ENCODE measurements at regions not wholly inside any gene's neighbourhood (a gene's known extent, or its start where the extent isn't known, plus 50 kb on each side); places are given as distances from the start of the nearest gene placed in this dataset.

GRCh38 chr11:112812729-112813128, 148.5 kb upstream of the NCAM1 start:
- H3K79me1 ChIP-seq (ENCODE audit: low read depth, low read length): no peaks in the 10 kb centered on the region
- H3K27ac ChIP-seq (replicated peaks; ENCODE audit: low read length): no peak overlapping the region
- no peak overlapping the region for H3K23ac ChIP-seq (ENCODE audit: low read depth, low read length, poor library complexity)
- no peak overlapping the region for H4K8ac ChIP-seq (ENCODE audit: low read depth, low read length)
- H3K27me3 ChIP-seq (ENCODE audit: control insufficient read depth in 3 of 3, insufficient read depth in 3 of 3, low read depth in 1 of 3, low read length in 3 of 3): no peaks in the 10 kb centered on the region
- H3K36me3 ChIP-seq (replicated peaks in 1 of 2; ENCODE audit: control insufficient read depth in 2 of 2, insufficient read depth in 2 of 2, low read length in 2 of 2): no peaks in the 10 kb centered on the region
- no peak overlapping the region for H2BK120ac ChIP-seq (ENCODE audit: low read depth, low read length)
- H3K4me2 ChIP-seq (ENCODE audit: insufficient read depth, low read length, poor library complexity, severe bottlenecking): no peak overlapping the region
- no peak overlapping the region for H2BK15ac ChIP-seq (ENCODE audit: low read length)
- no peak overlapping the region for H3K18ac ChIP-seq (ENCODE audit: low read length)
- H4K91ac ChIP-seq (ENCODE audit: low read depth, low read length, poor library complexity): no peak overlapping the region
- no peak overlapping the region for H3K14ac ChIP-seq (ENCODE audit: low read length)
- H3K9me3 ChIP-seq (replicated peaks in 1 of 2; ENCODE audit: control insufficient read depth in 2 of 2, insufficient read depth in 1 of 2, low read depth in 1 of 2, low read length in 2 of 2): no peaks in the 10 kb centered on the region
- no peak overlapping the region for H2AK5ac ChIP-seq (ENCODE audit: low read depth, low read length)
- H3K4me3 ChIP-seq (ENCODE audit: low read length in 2 of 2): no peak overlapping the region
- no CpG with 5 or more reads among the region's 2 CpGs for WGBS, 2 donors (ENCODE audit: extremely low coverage in 2 of 2, insufficient read length in 2 of 2, insufficient replicate concordance in 1 of 2)
- no peak overlapping the region for H2AFZ ChIP-seq (ENCODE audit: low read length)
- H3K9ac ChIP-seq (ENCODE audit: low read depth, low read length, poor library complexity): no peak overlapping the region
- H3K4ac ChIP-seq (ENCODE audit: low read length): no peak overlapping the region
- no peak overlapping the region for H2BK5ac ChIP-seq (ENCODE audit: low read length)
- no peak for DNase-seq (ENCODE audit: low spot score)
- H2BK12ac ChIP-seq (ENCODE audit: low read length): no peak overlapping the region
- peaks cover 0 to 8% of the 10 kb centered on the region in 2 donors for H3K4me1 ChIP-seq (ENCODE audit: control insufficient read depth in 2 of 2, insufficient read depth in 1 of 2, low read depth in 1 of 2, low read length in 2 of 2)

- DNase-seq (ENCODE audit: low spot score): no peak
- H3K36me3 ChIP-seq (replicated peaks in 1 of 2; ENCODE audit: control insufficient read depth in 2 of 2, insufficient read depth in 2 of 2, low read length in 2 of 2): no peaks in the 10 kb centered on the region
- H3K4me3 ChIP-seq (ENCODE audit: low read length in 2 of 2): no peak overlapping the region
- no peak overlapping the region for H2BK15ac ChIP-seq (ENCODE audit: low read length)
- no peak overlapping the region for H2BK120ac ChIP-seq (ENCODE audit: low read depth, low read length)
- no peak overlapping the region for H4K91ac ChIP-seq (ENCODE audit: low read depth, low read length, poor library complexity)
- no peak overlapping the region for H2BK5ac ChIP-seq (ENCODE audit: low read length)
- H3K27ac ChIP-seq (replicated peaks; ENCODE audit: low read length): no peak overlapping the region
- H3K18ac ChIP-seq (ENCODE audit: low read length): no peak overlapping the region
- no peak overlapping the region for H3K14ac ChIP-seq (ENCODE audit: low read length)
- H2BK12ac ChIP-seq (ENCODE audit: low read length): no peak overlapping the region
- no peaks in the 10 kb centered on the region for H3K9me3 ChIP-seq (replicated peaks in 1 of 2; ENCODE audit: control insufficient read depth in 2 of 2, insufficient read depth in 1 of 2, low read depth in 1 of 2, low read length in 2 of 2)
- no peak overlapping the region for H4K8ac ChIP-seq (ENCODE audit: low read depth, low read length)
- no peak overlapping the region for H2AFZ ChIP-seq (ENCODE audit: low read length)
- no peak overlapping the region for H2AK5ac ChIP-seq (ENCODE audit: low read depth, low read length)
- no peak overlapping the region for H3K9ac ChIP-seq (ENCODE audit: low read depth, low read length, poor library complexity)
- H3K27me3 ChIP-seq (ENCODE audit: control insufficient read depth in 3 of 3, insufficient read depth in 3 of 3, low read depth in 1 of 3, low read length in 3 of 3): no peaks in the 10 kb centered on the region
- no peaks in the 10 kb centered on the region for H3K79me1 ChIP-seq (ENCODE audit: low read depth, low read length)
- H3K23ac ChIP-seq (ENCODE audit: low read depth, low read length, poor library complexity): no peak overlapping the region
- WGBS, 2 donors (ENCODE audit: extremely low coverage in 2 of 2, insufficient read length in 2 of 2, insufficient replicate concordance in 1 of 2): no CpG with 5 or more reads among the region's 4 CpGs
- no peak overlapping the region for H3K4ac ChIP-seq (ENCODE audit: low read length)
- H3K4me2 ChIP-seq (ENCODE audit: insufficient read depth, low read length, poor library complexity, severe bottlenecking): no peak overlapping the region
- H3K4me1 ChIP-seq (ENCODE audit: control insufficient read depth in 2 of 2, insufficient read depth in 1 of 2, low read depth in 1 of 2, low read length in 2 of 2): peaks cover 0 to 12% of the 10 kb centered on the region in 2 donors
Observed at GRCh38 chr11:112814168-112814567, 147.1 kb upstream of the NCAM1 start.

GRCh38 chr11:112817376-112817775, 143.8 kb upstream of the NCAM1 start:
- H2BK15ac ChIP-seq (ENCODE audit: low read length): no peak overlapping the region
- peak overlapping the region; percentile 34 for H3K27ac ChIP-seq (replicated peaks; ENCODE audit: low read length)
- H3K4me3 ChIP-seq (ENCODE audit: low read length in 2 of 2): no peak overlapping the region
- no peak overlapping the region for H3K4me2 ChIP-seq (ENCODE audit: insufficient read depth, low read length, poor library complexity, severe bottlenecking)
- no peaks in the 10 kb centered on the region for H3K79me1 ChIP-seq (ENCODE audit: low read depth, low read length)
- no peak overlapping the region for H3K14ac ChIP-seq (ENCODE audit: low read length)
- peaks cover 0 to 18% of the 10 kb centered on the region in 2 donors for H3K4me1 ChIP-seq (ENCODE audit: control insufficient read depth in 2 of 2, insufficient read depth in 1 of 2, low read depth in 1 of 2, low read length in 2 of 2)
- no peak overlapping the region for H3K18ac ChIP-seq (ENCODE audit: low read length)
- no peaks in the 10 kb centered on the region for H3K27me3 ChIP-seq (ENCODE audit: control insufficient read depth in 3 of 3, insufficient read depth in 3 of 3, low read depth in 1 of 3, low read length in 3 of 3)
- DNase-seq (ENCODE audit: low spot score): no peak
- H3K36me3 ChIP-seq (replicated peaks in 1 of 2; ENCODE audit: control insufficient read depth in 2 of 2, insufficient read depth in 2 of 2, low read length in 2 of 2): no peaks in the 10 kb centered on the region
- H2BK120ac ChIP-seq (ENCODE audit: low read depth, low read length): no peak overlapping the region
- H4K91ac ChIP-seq (ENCODE audit: low read depth, low read length, poor library complexity): no peak overlapping the region
- H4K8ac ChIP-seq (ENCODE audit: low read depth, low read length): no peak overlapping the region
- no peak overlapping the region for H2AFZ ChIP-seq (ENCODE audit: low read length)
- no peak overlapping the region for H2BK5ac ChIP-seq (ENCODE audit: low read length)
- H3K9ac ChIP-seq (ENCODE audit: low read depth, low read length, poor library complexity): no peak overlapping the region
- peaks cover 0 to 2% of the 10 kb centered on the region in 2 donors for H3K9me3 ChIP-seq (replicated peaks in 1 of 2; ENCODE audit: control insufficient read depth in 2 of 2, insufficient read depth in 1 of 2, low read depth in 1 of 2, low read length in 2 of 2)
- H2AK5ac ChIP-seq (ENCODE audit: low read depth, low read length): no peak overlapping the region
- WGBS, 2 donors (ENCODE audit: extremely low coverage in 2 of 2, insufficient read length in 2 of 2, insufficient replicate concordance in 1 of 2): no CpG with 5 or more reads among the region's 3 CpGs
- no peak overlapping the region for H2BK12ac ChIP-seq (ENCODE audit: low read length)
- no peak overlapping the region for H3K4ac ChIP-seq (ENCODE audit: low read length)
- H3K23ac ChIP-seq (ENCODE audit: low read depth, low read length, poor library complexity): no peak overlapping the region

GRCh38 chr11:112822478-112823274, 138.5 kb upstream of the NCAM1 start:
- no peaks in the 10 kb centered on the region for H3K79me1 ChIP-seq (ENCODE audit: low read depth, low read length)
- H3K27me3 ChIP-seq (ENCODE audit: control insufficient read depth in 3 of 3, insufficient read depth in 3 of 3, low read depth in 1 of 3, low read length in 3 of 3): no peaks in the 10 kb centered on the region
- H3K9me3 ChIP-seq (replicated peaks in 1 of 2; ENCODE audit: control insufficient read depth in 2 of 2, insufficient read depth in 1 of 2, low read depth in 1 of 2, low read length in 2 of 2): peaks cover 0 to 6% of the 10 kb centered on the region in 2 donors
- H3K4me3 ChIP-seq (ENCODE audit: low read length in 2 of 2): no peak overlapping the region
- peak overlapping the region; percentile 10 for H2AK5ac ChIP-seq (ENCODE audit: low read depth, low read length)
- H2BK15ac ChIP-seq (ENCODE audit: low read length): no peak overlapping the region
- peaks cover 0 to 18% of the 10 kb centered on the region in 2 donors for H3K4me1 ChIP-seq (ENCODE audit: control insufficient read depth in 2 of 2, insufficient read depth in 1 of 2, low read depth in 1 of 2, low read length in 2 of 2)
- no CpG with 5 or more reads among the region's 3 CpGs for WGBS, 2 donors (ENCODE audit: extremely low coverage in 2 of 2, insufficient read length in 2 of 2, insufficient replicate concordance in 1 of 2)
- H2AFZ ChIP-seq (ENCODE audit: low read length): no peak overlapping the region
- peak overlapping the region; percentile 32 for H3K18ac ChIP-seq (ENCODE audit: low read length)
- H2BK12ac ChIP-seq (ENCODE audit: low read length): no peak overlapping the region
- H3K23ac ChIP-seq (ENCODE audit: low read depth, low read length, poor library complexity): no peak overlapping the region
- H3K36me3 ChIP-seq (replicated peaks in 1 of 2; ENCODE audit: control insufficient read depth in 2 of 2, insufficient read depth in 2 of 2, low read length in 2 of 2): no peaks in the 10 kb centered on the region
- no peak for DNase-seq (ENCODE audit: low spot score)
- H3K9ac ChIP-seq (ENCODE audit: low read depth, low read length, poor library complexity): no peak overlapping the region
- no peak overlapping the region for H4K8ac ChIP-seq (ENCODE audit: low read depth, low read length)
- no peak overlapping the region for H2BK120ac ChIP-seq (ENCODE audit: low read depth, low read length)
- H3K27ac ChIP-seq (replicated peaks; ENCODE audit: low read length): no peak overlapping the region
- no peak overlapping the region for H2BK5ac ChIP-seq (ENCODE audit: low read length)
- H3K4me2 ChIP-seq (ENCODE audit: insufficient read depth, low read length, poor library complexity, severe bottlenecking): no peak overlapping the region
- H3K14ac ChIP-seq (ENCODE audit: low read length): no peak overlapping the region
- H4K91ac ChIP-seq (ENCODE audit: low read depth, low read length, poor library complexity): no peak overlapping the region
- no peak overlapping the region for H3K4ac ChIP-seq (ENCODE audit: low read length)

Data from neuronal stem cell (in vitro differentiated cells).